HepG2 (cell line): ENCODE measurements at regions not wholly inside any gene's neighbourhood (a gene's known extent, or its start where the extent isn't known, plus 50 kb on each side); places are given as distances from the start of the nearest gene placed in this dataset.

Experiments used
- ATAC-seq: fragments of 200-7000 bp; cut with Tn5 transposase; 3 replicates; pipeline ENCODE4 v1.9.1; 2020; ENCODE audit warnings: mild to moderate bottlenecking, moderate library complexity
- BruUV-seq: library from RNA; stranded (reverse); fragments of 400-500 nt; replicated peaks from 2 replicates; lab custom pipeline; 2021; lab: Mats Ljungman, UMichigan
- CTCF ChIA-PET: fragments of 300-600 bp; formaldehyde crosslinking; extraction: SDS; loops from one replicate; lab custom pipeline; 2021; ENCODE audit warnings: low total read pairs, inconsistent platforms, low intra/inter-chr PET ratio; lab: Yijun Ruan, JAX
- POLR2A ChIA-PET: fragments of 350-600 bp; sonication (Branson Sonifier 250); formaldehyde crosslinking; loops from one replicate; lab custom pipeline; 2020; ENCODE audit warnings: antibody characterized with exemption, inconsistent platforms; lab: Yijun Ruan, JAX
- DNase-seq: peaks from one replicate; pipeline ENCODE4 v3.0.0-alpha.2; 2015; ENCODE audit warnings: low spot score
- FAIRE-seq: peaks from 3 replicates; lab custom pipeline; 2011; peaks lifted over from hg19 to GRCh38; lab: Jason Lieb, UNC
- H2AFZ ChIP-seq: one replicate; pipeline ENCODE4 v1.6.1; 2011; ENCODE audit warnings: low read length, inconsistent platforms
- H3K27ac ChIP-seq: fragments of 300-600 bp; 3 replicates; pipeline ENCODE4 v1.8.0; 2011; ENCODE audit warnings: mixed run types, mild to moderate bottlenecking, mixed read lengths, low read length, inconsistent platforms; ENCODE audit not compliant: insufficient read depth; ENCODE audit errors: extremely low read length
- H3K27me3 ChIP-seq, 2 experiments: fragments of 200-600 bp in 1 of 2; 2 replicates in 1 of 2; 3 replicates in 1 of 2; pipeline versions ENCODE4 v1.6.0 to v1.8.0; 2011; ENCODE audit warnings: low read length in 2 of 2, mild to moderate bottlenecking in 2 of 2, moderate library complexity in 2 of 2, inconsistent platforms in 1 of 2; ENCODE audit not compliant: insufficient read depth in 2 of 2, control insufficient read depth in 1 of 2
- H3K36me3 ChIP-seq, 2 experiments: fragments of 200-600 bp in 1 of 2; replicated peaks in 1 of 2; 2 replicates in 1 of 2; 3 replicates in 1 of 2; pipeline versions ENCODE4 v1.5.1 to v1.8.0; 2011; ENCODE audit warnings: low read length in 2 of 2, inconsistent platforms in 1 of 2; ENCODE audit not compliant: insufficient read depth in 2 of 2, control insufficient read depth in 1 of 2
- H3K4me1 ChIP-seq: 2 replicates; pipeline ENCODE4 v1.5.1; 2012; ENCODE audit warnings: low read length, inconsistent platforms; ENCODE audit not compliant: insufficient read depth
- H3K4me2 ChIP-seq: 2 replicates; pipeline ENCODE4 v1.6.0; 2011; ENCODE audit warnings: low read depth, low read length, inconsistent platforms
- H3K4me3 ChIP-seq, 3 experiments: fragments of 200-600 bp in 1 of 3; sonication (generic), shearing (Covaris generic) in 1 of 3; replicated peaks in 1 of 3; 2 replicates each; pipeline ENCODE4 v1.5.1; 2011 to 2016; ENCODE audit warnings: low read length in 3 of 3, inconsistent platforms in 2 of 3, low read depth in 2 of 3, mild to moderate bottlenecking in 2 of 3, control low read depth in 1 of 3, mixed read lengths in 1 of 3; ENCODE audit not compliant: insufficient read depth in 1 of 3
- H3K79me2 ChIP-seq: one replicate; pipeline ENCODE4 v1.6.1; 2011; ENCODE audit warnings: low read length, inconsistent platforms; ENCODE audit not compliant: insufficient read depth
- H3K9ac ChIP-seq: 2 replicates; pipeline ENCODE4 v1.6.0; 2011; ENCODE audit warnings: mild to moderate bottlenecking, low read depth, low read length, inconsistent platforms; ENCODE audit not compliant: insufficient read depth
- H3K9me3 ChIP-seq: 2 replicates; pipeline ENCODE4 v1.5.1; 2012; ENCODE audit warnings: mild to moderate bottlenecking, low read length
- H4K20me1 ChIP-seq: 2 replicates; pipeline ENCODE4 v1.6.0; 2011; ENCODE audit warnings: inconsistent platforms, mild to moderate bottlenecking, low read length, moderate library complexity; ENCODE audit not compliant: insufficient read depth
- ARNTL ChIP-seq: sonication (generic); formaldehyde crosslinking; IDR thresholded peaks from 2 replicates; pipeline ENCODE4 v1.4.0; 2020; ENCODE audit warnings: mild to moderate bottlenecking, missing genetic modification reagents
- HNF4G ChIP-seq, 2 experiments: sonication (generic) in 1 of 2; formaldehyde crosslinking in 1 of 2; IDR thresholded peaks; 2 replicates each; pipeline versions ENCODE4 v1.4.0 to v1.6.1; 2011 to 2020; ENCODE audit warnings: borderline replicate concordance in 2 of 2, low read depth in 2 of 2, mild to moderate bottlenecking in 2 of 2, low read length in 1 of 2, missing genetic modification reagents in 1 of 2, moderate library complexity in 1 of 2
- HOXA7 ChIP-seq: sonication (generic); formaldehyde crosslinking; IDR thresholded peaks from 2 replicates; pipeline ENCODE4 v1.8.1; 2022; ENCODE audit warnings: mild to moderate bottlenecking, missing genetic modification reagents, moderate library complexity
- KDM5A ChIP-seq: fragments of 200-600 bp; sonication (generic); IDR thresholded peaks from 2 replicates; pipeline ENCODE4 v1.7.0; 2018; ENCODE audit warnings: antibody characterized with exemption, mild to moderate bottlenecking, low read length, borderline replicate concordance
- LBX2 ChIP-seq: sonication (generic); formaldehyde crosslinking; IDR thresholded peaks from 2 replicates; pipeline ENCODE4 v1.5.0; 2020; ENCODE audit warnings: missing genetic modification reagents, mild to moderate bottlenecking, borderline replicate concordance
- MXI1 ChIP-seq: IDR thresholded peaks from 3 replicates; pipeline ENCODE4 v1.6.1; 2012; ENCODE audit warnings: low read depth, low read length, inconsistent platforms, borderline replicate concordance
- NFE2L2 ChIP-seq: fragments of 150-350 bp; IDR thresholded peaks from 2 replicates; pipeline ENCODE4 v1.6.1; 2014; ENCODE audit warnings: low read length
- TERF1 ChIP-seq: sonication (generic); formaldehyde crosslinking; IDR thresholded peaks from 2 replicates; pipeline ENCODE4 v1.8.0; 2022; ENCODE audit warnings: mild to moderate bottlenecking, missing genetic modification reagents, moderate library complexity
- THAP7 ChIP-seq: sonication (generic); formaldehyde crosslinking; IDR thresholded peaks from 2 replicates; pipeline ENCODE4 v1.8.1; 2023; ENCODE audit warnings: mild to moderate bottlenecking, missing genetic modification reagents
- ZMYM3 ChIP-seq: sonication (generic); formaldehyde crosslinking; IDR thresholded peaks from 2 replicates; pipeline ENCODE4 v1.5.1; 2020; ENCODE audit warnings: mild to moderate bottlenecking, missing genetic modification reagents
- ZNF20 ChIP-seq: sonication (generic); formaldehyde crosslinking; IDR thresholded peaks from 2 replicates; pipeline ENCODE4 v1.4.0; 2020; ENCODE audit warnings: mild to moderate bottlenecking, moderate library complexity, missing genetic modification reagents
- ZNF263 ChIP-seq: sonication (generic); formaldehyde crosslinking; IDR thresholded peaks from 2 replicates; pipeline ENCODE4 v1.4.0; 2020; ENCODE audit warnings: missing genetic modification reagents
- ZNF3 ChIP-seq: IDR thresholded peaks from 2 replicates; pipeline ENCODE4 v1.7.0; 2017; ENCODE audit warnings: inconsistent platforms
- ZNF30 ChIP-seq: sonication (generic); formaldehyde crosslinking; IDR thresholded peaks from 2 replicates; pipeline ENCODE4 v1.5.0; 2020; ENCODE audit warnings: mild to moderate bottlenecking, missing genetic modification reagents
- ZNF704 ChIP-seq: sonication (generic); formaldehyde crosslinking; IDR thresholded peaks from 2 replicates; pipeline ENCODE4 v1.8.1; 2023; ENCODE audit warnings: mild to moderate bottlenecking, inconsistent platforms, moderate library complexity, missing genetic modification reagents, borderline replicate concordance
- WGBS: methylation state at CpG from one replicate; pipeline ENCODE4 v1.1.6; 2017; ENCODE audit warnings: low lambda C conversion rate; 5-methylcytosine and 5-hydroxymethylcytosine counted together
- in situ Hi-C: cut with HindIII; loops from 2 replicates; pipeline ENCODE4 v1.10.0; 2017; ENCODE audit warnings: low pct_unique_long_range_greater_than_20kb; ENCODE audit not compliant: extremely low pct_ligation_motif_present
- intact Hi-C: fragments of 100-400 bp; cut with micrococcal nuclease; formaldehyde crosslinking; loops from one replicate; pipeline ENCODE4 v1.10.0; 2022; ENCODE audit not compliant: unreplicated experiment

- no peak for TF ChIP-seq THAP7 (CRISPR knock-in tag)
- no peak for TF ChIP-seq TERF1 (CRISPR knock-in tag)
- no peak for TF ChIP-seq HOXA7 (CRISPR knock-in tag)
- TF ChIP-seq, all 625 proteins: peak for 0
Measured at GRCh38 chr2:11031876-11032275, 120.1 kb downstream of the KCNF1 start (continued).

- Histone ChIP-seq H3K4me3 (no peak overlapping the region), H3K9me3 (peaks cover 3% of the 10 kb centered on the region; the same call in 1 of the 2 replicates), H3K27ac (no peak overlapping the region), H4K20me1 (peaks cover 2% of the 10 kb centered on the region; the same call in 1 of the 2 replicates), H3K36me3 (no peaks in the 10 kb centered on the region), H3K27me3 (no peaks in the 10 kb centered on the region), H3K4me2 (no peak overlapping the region), H3K9ac (no peak overlapping the region), H2AFZ (no peak overlapping the region), H3K79me2 (no peaks in the 10 kb centered on the region), H3K4me1 (no peaks in the 10 kb centered on the region)
- FAIRE-seq (no peak), ATAC-seq (no peak), DNase-seq (no peak)
- POLR2A ChIA-PET: no interaction called here
- WGBS: 6% methylated on average over 2 of the region's 2 CpGs
- intact Hi-C loops: no loop called here
- CTCF ChIA-PET: no interaction called here
- in situ Hi-C loops: no loop called here
- no TSS peak for BruUV-seq
- TF ChIP-seq ZNF30 (CRISPR knock-in tag): no peak
- no peak for TF ChIP-seq NFE2L2
- TF ChIP-seq ZNF20 (CRISPR knock-in tag): no peak
- TF ChIP-seq ZNF3 (CRISPR knock-in tag): no peak
- no peak for TF ChIP-seq HNF4G (IDR thresholded peaks at IDR 0.05; ENCODE audit: borderline replicate concordance, low read depth, low read length)
- no peak for TF ChIP-seq HNF4G (CRISPR knock-in tag; IDR thresholded peaks at IDR 0.05; ENCODE audit: borderline replicate concordance, low read depth)
- no peak for TF ChIP-seq ZNF704 (CRISPR knock-in tag)
- no peak for TF ChIP-seq KDM5A
- no peak for TF ChIP-seq ARNTL (CRISPR knock-in tag)
- no peak for TF ChIP-seq MXI1
- TF ChIP-seq TERF1 (CRISPR knock-in tag): no peak
- no peak for TF ChIP-seq LBX2 (CRISPR knock-in tag)
- no peak for TF ChIP-seq ZMYM3 (CRISPR knock-in tag)
- no peak for TF ChIP-seq ZNF263
Measured at GRCh38 chr2:11032396-11032795, 120.7 kb downstream of the KCNF1 start.
